Fibroblast of mammary gland (primary cell): ENCODE measurements at regions not wholly inside any gene's neighbourhood (a gene's known extent, or its start where the extent isn't known, plus 50 kb on each side); places are given as distances from the start of the nearest gene placed in this dataset.

ENCODE experiments used
- DNase-seq: peaks from one replicate; pipeline ENCODE4 v3.0.0-alpha.2; 2010; ENCODE audit warnings: low read depth
- H3K4me3 ChIP-seq: 2 replicates; pipeline ENCODE4 v1.5.1; 2011; ENCODE audit warnings: low read depth, mild to moderate bottlenecking, low read length, moderate library complexity; ENCODE audit not compliant: control insufficient read depth
- CTCF ChIP-seq: conservative IDR thresholded peaks from 2 replicates; pipeline ENCODE4 v1.5.1; 2011; ENCODE audit warnings: low read depth, low read length, inconsistent platforms; ENCODE audit not compliant: control insufficient read depth, insufficient read depth

- no peak overlapping the region for H3K4me3 ChIP-seq
- TF ChIP-seq CTCF = no peak
Measured at GRCh38 chr4:13169731-13170525, 314.2 kb downstream of the RAB28 start.

DNA sequence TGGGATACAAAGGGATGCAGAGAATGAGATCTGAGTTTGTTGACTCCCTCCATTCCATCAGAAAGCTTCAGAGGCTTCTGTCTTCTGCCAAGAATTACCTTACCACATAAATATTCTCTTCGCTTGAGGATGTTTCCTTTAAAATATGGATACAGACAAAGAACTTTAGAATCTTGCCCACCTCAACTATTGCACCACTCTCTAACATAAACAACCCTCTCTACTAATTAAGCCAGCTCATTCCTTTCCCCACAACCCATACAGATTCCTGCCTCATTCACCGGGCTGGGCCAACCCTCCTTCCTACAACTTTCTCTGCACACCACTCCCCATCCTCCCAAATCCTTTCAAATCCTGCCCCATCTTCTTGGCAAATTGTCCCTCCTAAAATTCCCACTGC, 315.8 kb downstream of the RAB28 start:
- DNase-seq = no peak
- H3K4me3 ChIP-seq = no peak overlapping the region
- TF ChIP-seq CTCF = no peak

More at GRCh38 chr4:13169731-13170525, 314.2 kb downstream of the RAB28 start:
- DNase-seq = no peak

DNA sequence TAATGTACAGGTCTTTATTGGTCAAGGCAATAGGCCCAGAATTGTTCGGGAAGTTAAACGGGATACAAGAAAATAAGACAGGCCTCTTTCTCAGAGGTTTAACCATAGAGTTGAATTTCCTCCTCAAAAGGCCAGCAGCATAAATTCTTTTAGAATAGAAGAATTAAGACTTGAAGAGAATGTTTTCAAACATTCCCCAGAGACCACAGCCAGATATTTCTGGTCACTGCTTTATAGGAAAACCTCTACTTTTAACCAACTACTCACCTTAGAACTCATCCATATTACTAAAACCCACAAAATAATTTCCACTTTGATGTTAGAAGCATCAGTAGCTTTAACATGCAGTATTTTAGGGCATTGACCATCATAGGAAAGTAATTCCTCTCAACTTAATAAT, 317.9 kb downstream of the RAB28 start:
- no peak for TF ChIP-seq CTCF

GRCh38 chr4:13164783-13165331, 319.3 kb downstream of the RAB28 start:
- DNase-seq = no peak
- no peak for TF ChIP-seq CTCF
- no peak overlapping the region for H3K4me3 ChIP-seq

More for the DNA sequence above, 317.9 kb downstream of the RAB28 start:
- no peak overlapping the region for H3K4me3 ChIP-seq
- DNase-seq = no peak

GRCh38 chr4:13162886-13163285, 321.3 kb downstream of the RAB28 start:
- TF ChIP-seq CTCF = no peak
- no peak for DNase-seq
- H3K4me3 ChIP-seq = no peak overlapping the region

GRCh38 chr4:13160920-13161319, 323.2 kb downstream of the RAB28 start:
- TF ChIP-seq CTCF = no peak
- no peak overlapping the region for H3K4me3 ChIP-seq
- DNase-seq = peak; percentile 86
